Progenitor cell of endocrine pancreas (in vitro differentiated cells): ENCODE measurements at regions not wholly inside any gene's neighbourhood (a gene's known extent, or its start where the extent isn't known, plus 50 kb on each side); places are given as distances from the start of the nearest gene placed in this dataset.

ENCODE experiments used
- DNase-seq: peaks from one replicate; pipeline ENCODE4 v3.0.0; 2021; ENCODE audit warnings: low spot score; ENCODE audit not compliant: unreplicated experiment
- H3K27ac Mint-ChIP-seq: 2 replicates; pipeline ENCODE4 v1.8.0; 2021; ENCODE audit warnings: mild to moderate bottlenecking, moderate library complexity, mixed read lengths
- H3K27me3 Mint-ChIP-seq: 2 replicates; pipeline ENCODE4 v1.8.0; 2021; ENCODE audit warnings: mixed read lengths
- H3K36me3 Mint-ChIP-seq: 2 replicates; pipeline ENCODE4 v1.8.0; 2022; ENCODE audit warnings: mixed read lengths; ENCODE audit not compliant: insufficient read depth
- H3K4me1 Mint-ChIP-seq: 2 replicates; pipeline ENCODE4 v1.8.0; 2021; ENCODE audit warnings: low read depth, mixed read lengths
- H3K4me3 Mint-ChIP-seq: 2 replicates; pipeline ENCODE4 v1.8.0; 2021; ENCODE audit warnings: low read depth, mild to moderate bottlenecking, moderate library complexity, mixed read lengths
- H3K9me3 Mint-ChIP-seq: 2 replicates; pipeline ENCODE4 v1.8.0; 2021; ENCODE audit warnings: low read depth, mixed read lengths
- TF ChIP-seq, protein P1 (sequence below): fragments of 200-600 bp; sonication (generic); IDR thresholded peaks from one replicate; pipeline ENCODE4 v1.5.0; 2021; ENCODE audit warnings: antibody characterized with exemption, mild to moderate bottlenecking; ENCODE audit not compliant: unreplicated experiment

DNA sequence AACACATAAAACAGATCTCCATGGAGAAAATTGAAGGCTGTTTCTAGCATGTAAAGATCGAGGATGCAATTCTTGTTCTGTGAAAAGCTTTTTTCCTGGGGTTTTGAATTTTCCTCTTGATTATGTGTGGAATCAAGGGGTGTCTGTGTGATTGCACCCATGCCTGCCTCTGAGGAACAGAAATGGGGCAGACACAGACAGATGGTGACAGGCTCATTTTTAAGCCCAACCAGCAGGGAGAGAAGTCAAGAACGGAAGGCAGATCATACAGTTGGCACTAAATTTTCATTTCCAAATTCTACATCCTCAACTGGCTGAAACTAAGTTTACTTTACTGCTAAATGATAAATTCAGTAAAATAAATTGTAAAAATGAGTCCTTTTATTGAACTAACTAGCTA, 1037.7 kb upstream of the KLHL29 start:
- Mint-ChIP-seq H3K27me3 (no peaks in the 10 kb centered on the region), H3K9me3 (no peaks in the 10 kb centered on the region), H3K4me1 (no peaks in the 10 kb centered on the region), H3K4me3 (no peak overlapping the region), H3K36me3 (no peaks in the 10 kb centered on the region), H3K27ac (no peak overlapping the region)
- TF ChIP-seq, protein P1, sequence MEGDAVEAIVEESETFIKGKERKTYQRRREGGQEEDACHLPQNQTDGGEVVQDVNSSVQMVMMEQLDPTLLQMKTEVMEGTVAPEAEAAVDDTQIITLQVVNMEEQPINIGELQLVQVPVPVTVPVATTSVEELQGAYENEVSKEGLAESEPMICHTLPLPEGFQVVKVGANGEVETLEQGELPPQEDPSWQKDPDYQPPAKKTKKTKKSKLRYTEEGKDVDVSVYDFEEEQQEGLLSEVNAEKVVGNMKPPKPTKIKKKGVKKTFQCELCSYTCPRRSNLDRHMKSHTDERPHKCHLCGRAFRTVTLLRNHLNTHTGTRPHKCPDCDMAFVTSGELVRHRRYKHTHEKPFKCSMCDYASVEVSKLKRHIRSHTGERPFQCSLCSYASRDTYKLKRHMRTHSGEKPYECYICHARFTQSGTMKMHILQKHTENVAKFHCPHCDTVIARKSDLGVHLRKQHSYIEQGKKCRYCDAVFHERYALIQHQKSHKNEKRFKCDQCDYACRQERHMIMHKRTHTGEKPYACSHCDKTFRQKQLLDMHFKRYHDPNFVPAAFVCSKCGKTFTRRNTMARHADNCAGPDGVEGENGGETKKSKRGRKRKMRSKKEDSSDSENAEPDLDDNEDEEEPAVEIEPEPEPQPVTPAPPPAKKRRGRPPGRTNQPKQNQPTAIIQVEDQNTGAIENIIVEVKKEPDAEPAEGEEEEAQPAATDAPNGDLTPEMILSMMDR, result no peak
- DNase-seq, result no peak

DNA sequence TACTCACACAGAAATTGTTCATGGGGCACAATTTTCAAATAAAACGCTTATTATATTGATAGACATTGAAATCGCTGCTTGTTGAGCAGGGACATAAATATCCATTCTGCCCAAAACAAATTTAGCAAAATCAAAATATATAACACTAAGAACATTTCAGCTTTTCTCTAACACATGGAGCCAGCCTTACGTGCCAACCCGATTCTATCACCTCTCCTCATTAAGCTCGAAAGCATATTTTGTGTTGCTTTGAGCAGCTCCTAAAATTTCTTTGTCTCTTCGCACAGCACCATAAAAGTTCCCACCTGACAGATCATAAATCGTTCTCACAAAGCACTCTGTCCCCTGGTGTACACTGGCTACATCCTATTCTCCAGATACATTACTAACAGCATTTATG, 1034.4 kb upstream of the KLHL29 start:
- no peak for DNase-seq
- H3K4me1 Mint-ChIP-seq, result no peaks in the 10 kb centered on the region
- H3K9me3 Mint-ChIP-seq, result no peaks in the 10 kb centered on the region

DNA sequence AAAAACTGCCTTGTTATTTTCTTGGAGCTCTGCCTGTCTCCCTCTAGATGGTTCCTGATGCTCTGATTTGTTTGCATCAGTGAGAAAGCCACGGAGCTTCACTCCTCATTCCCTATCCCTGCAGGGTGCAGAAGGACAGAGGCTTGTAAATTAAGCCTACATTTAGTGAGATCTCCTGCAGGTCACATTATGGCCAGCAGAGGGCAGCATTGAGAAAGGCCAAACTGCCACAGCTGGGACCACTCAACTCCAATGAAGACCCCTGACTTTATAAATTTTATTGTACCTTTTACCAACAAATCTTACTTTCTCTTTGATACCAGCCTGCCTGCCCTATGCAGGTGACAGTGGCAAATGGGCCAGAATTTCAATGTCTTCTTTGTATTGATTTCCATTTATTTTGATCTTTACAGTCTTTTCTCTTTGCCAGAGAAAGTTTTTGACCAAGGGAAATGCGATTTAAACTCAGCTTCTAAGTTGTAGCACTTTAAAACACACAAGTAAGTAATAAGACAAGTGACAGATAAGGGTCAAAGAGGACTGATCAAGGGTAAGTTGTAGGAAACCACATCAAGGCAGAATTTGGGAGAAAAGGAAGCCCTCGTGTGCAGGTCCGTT, 1029.1 kb upstream of the KLHL29 start:
- Mint-ChIP-seq H3K27me3 (no peaks in the 10 kb centered on the region), H3K4me3 (no peak overlapping the region), H3K27ac (no peak overlapping the region), H3K4me1 (no peaks in the 10 kb centered on the region), H3K9me3 (no peaks in the 10 kb centered on the region), H3K36me3 (no peaks in the 10 kb centered on the region)
- DNase-seq, result peak; percentile 56
- TF ChIP-seq, protein P1, result peak; percentile 97

More for the DNA sequence above, 1034.4 kb upstream of the KLHL29 start:
- Mint-ChIP-seq H3K27me3 (no peaks in the 10 kb centered on the region), H3K27ac (no peak overlapping the region), H3K36me3 (no peaks in the 10 kb centered on the region), H3K4me3 (no peak overlapping the region)
- TF ChIP-seq, protein P1, result no peak

DNA sequence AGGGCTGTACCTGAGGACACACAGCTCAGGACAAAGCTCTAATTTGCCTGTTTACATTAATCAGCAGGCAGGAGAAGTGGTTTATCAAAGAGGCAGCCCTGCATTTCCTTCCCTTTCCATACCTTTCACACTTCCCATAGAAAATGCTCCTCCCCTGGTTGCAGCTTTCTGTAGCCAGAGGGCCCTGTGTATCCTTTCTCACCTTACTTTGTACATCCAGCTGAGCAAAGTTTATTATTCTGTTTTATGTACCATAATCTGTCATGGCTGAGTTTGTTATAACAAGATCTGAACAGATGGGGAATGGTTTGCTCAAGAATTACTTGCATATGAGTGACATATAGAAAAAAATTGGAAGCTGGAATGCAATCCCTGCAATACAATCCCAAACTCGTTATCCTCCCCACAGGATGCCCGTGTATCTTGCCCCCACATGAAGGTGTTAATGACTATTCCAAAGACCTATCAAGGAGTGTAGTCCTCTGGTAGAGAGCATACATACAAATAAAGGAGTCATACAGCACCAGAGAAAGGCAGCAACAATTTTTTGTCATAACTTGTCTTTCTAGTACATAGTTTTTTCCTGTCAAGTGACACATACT, 1025.8 kb upstream of the KLHL29 start:
- Mint-ChIP-seq H3K27me3 (no peaks in the 10 kb centered on the region), H3K4me3 (no peak overlapping the region), H3K36me3 (no peaks in the 10 kb centered on the region), H3K4me1 (no peaks in the 10 kb centered on the region), H3K27ac (no peak overlapping the region), H3K9me3 (no peaks in the 10 kb centered on the region)
- TF ChIP-seq, protein P1, result no peak
- no peak for DNase-seq

DNA sequence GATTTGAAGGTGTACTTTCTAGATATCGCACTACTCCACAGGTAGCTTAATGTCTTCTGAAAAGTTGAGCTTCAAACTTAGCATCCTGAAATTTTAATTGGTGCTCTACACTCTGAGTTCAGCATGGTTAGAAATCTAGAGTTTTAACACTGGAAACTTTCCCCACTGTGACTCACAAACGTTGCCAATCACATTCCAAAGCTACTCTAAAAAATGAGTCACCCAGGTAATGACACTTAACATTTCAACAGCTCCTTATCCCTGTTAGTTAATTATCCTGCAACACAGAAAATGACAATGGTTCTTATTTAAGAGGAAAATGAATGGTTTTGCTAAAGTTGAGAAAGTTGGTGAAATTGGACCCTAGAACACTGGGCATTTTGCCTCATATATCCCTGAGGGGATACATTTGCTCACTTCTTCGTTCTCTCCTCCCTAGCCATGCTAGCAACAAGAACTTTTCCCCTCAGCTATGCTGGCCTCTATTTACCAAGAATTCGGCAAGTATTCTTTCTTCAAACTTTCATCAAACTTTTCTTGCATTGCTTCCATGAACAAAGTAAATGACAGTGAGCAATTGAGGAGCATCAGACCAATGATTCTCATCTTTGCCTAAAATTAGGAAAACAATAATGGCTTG, 1024.1 kb upstream of the KLHL29 start:
- Mint-ChIP-seq H3K4me1 (no peaks in the 10 kb centered on the region), H3K36me3 (no peaks in the 10 kb centered on the region), H3K27ac (no peak overlapping the region), H3K4me3 (no peak overlapping the region), H3K9me3 (no peaks in the 10 kb centered on the region), H3K27me3 (no peaks in the 10 kb centered on the region)
- TF ChIP-seq, protein P1, result no peak
- DNase-seq, result no peak
